Mesendoderm (in vitro differentiated cells): ENCODE measurements at regions not wholly inside any gene's neighbourhood (a gene's known extent, or its start where the extent isn't known, plus 50 kb on each side); places are given as distances from the start of the nearest gene placed in this dataset.

Source experiments
- DNase-seq: peaks from one replicate; pipeline ENCODE4 v3.0.0; 2013
- H2AK5ac ChIP-seq: 2 replicates; pipeline ENCODE4 v1.6.1; 2013; ENCODE audit warnings: low read length, inconsistent platforms
- H2BK120ac ChIP-seq: 2 replicates; pipeline ENCODE4 v1.6.1; 2013; ENCODE audit warnings: low read depth, mild to moderate bottlenecking, low read length, moderate library complexity, mixed read lengths
- H2BK15ac ChIP-seq: replicated peaks from 2 replicates; pipeline ENCODE4 v1.6.1; 2013; ENCODE audit warnings: low read depth, mild to moderate bottlenecking, moderate library complexity
- H2BK5ac ChIP-seq: 2 replicates; pipeline ENCODE4 v1.6.1; 2013; ENCODE audit warnings: low read length, inconsistent platforms
- H3K18ac ChIP-seq: 2 replicates; pipeline ENCODE4 v1.6.1; 2013; ENCODE audit warnings: mild to moderate bottlenecking, low read length, mixed read lengths
- H3K23ac ChIP-seq: one replicate; pipeline ENCODE4 v1.6.1; 2013; ENCODE audit warnings: low read length
- H3K27ac ChIP-seq: 2 replicates; pipeline ENCODE4 v1.5.1; 2013; ENCODE audit warnings: low read depth, mild to moderate bottlenecking, inconsistent platforms, low read length, moderate library complexity
- H3K27me3 ChIP-seq: 2 replicates; pipeline ENCODE4 v1.6.1; 2013; ENCODE audit warnings: low read length, control low read depth, mild to moderate bottlenecking, inconsistent platforms; ENCODE audit not compliant: insufficient read depth, poor library complexity
- H3K36me3 ChIP-seq: 2 replicates; pipeline ENCODE4 v1.6.1; 2013; ENCODE audit warnings: low read length, inconsistent platforms; ENCODE audit not compliant: control insufficient read depth, insufficient read depth
- H3K4ac ChIP-seq: one replicate; pipeline ENCODE4 v1.6.1; 2013; ENCODE audit warnings: low read depth, mild to moderate bottlenecking, low read length, moderate library complexity
- H3K4me1 ChIP-seq: 2 replicates; pipeline ENCODE4 v1.6.1; 2013; ENCODE audit warnings: low read depth, low read length, inconsistent platforms; ENCODE audit not compliant: control insufficient read depth
- H3K4me2 ChIP-seq: 2 replicates; pipeline ENCODE4 v1.6.1; 2013; ENCODE audit warnings: low read length
- H3K4me3 ChIP-seq: 2 replicates; pipeline ENCODE4 v1.5.1; 2013; ENCODE audit warnings: mild to moderate bottlenecking, low read length
- H3K56ac ChIP-seq: one replicate; pipeline ENCODE4 v1.6.1; 2013; ENCODE audit warnings: low read length
- H3K79me1 ChIP-seq: 2 replicates; pipeline ENCODE4 v1.6.1; 2013; ENCODE audit warnings: low read length, inconsistent platforms
- H3K79me2 ChIP-seq: 2 replicates; pipeline ENCODE4 v1.6.1; 2013; ENCODE audit warnings: mild to moderate bottlenecking, low read length; ENCODE audit not compliant: control insufficient read depth, insufficient read depth
- H3K9ac ChIP-seq: 2 replicates; pipeline ENCODE4 v1.6.1; 2013; ENCODE audit warnings: low read length, inconsistent platforms
- H4K5ac ChIP-seq: one replicate; pipeline ENCODE4 v1.6.1; 2013; ENCODE audit warnings: low read length
- H4K8ac ChIP-seq: one replicate; pipeline ENCODE4 v1.6.1; 2013; ENCODE audit warnings: low read depth, mild to moderate bottlenecking, control low read depth, low read length, moderate library complexity
- WGBS: extraction: QIAGEN DNeasy Blood & Tissue Kit; methylation state at CpG from one replicate; pipeline ENCODE4 v1.1.7; 2013; ENCODE audit warnings: low lambda C conversion rate, missing lambda C conversion rate; ENCODE audit not compliant: insufficient coverage; ENCODE audit errors: extremely low coverage; 5-methylcytosine and 5-hydroxymethylcytosine counted together

GRCh38 chr4:107389965-107390364 is 330.1 kb downstream of the PAPSS1 start:
- H3K56ac ChIP-seq: no peak overlapping the region
- no peak overlapping the region for H3K23ac ChIP-seq
- H3K4me3 ChIP-seq: no peak overlapping the region
- no peak overlapping the region for H4K5ac ChIP-seq
- no peaks in the 10 kb centered on the region for H3K27me3 ChIP-seq
- H4K8ac ChIP-seq: no peak overlapping the region
- no peak overlapping the region for H3K9ac ChIP-seq
- H3K27ac ChIP-seq: no peak overlapping the region
- H3K4me2 ChIP-seq: no peak overlapping the region
- H3K79me1 ChIP-seq: no peaks in the 10 kb centered on the region
- no peak overlapping the region for H2BK15ac ChIP-seq
- no peak overlapping the region for H3K18ac ChIP-seq
- H3K4me1 ChIP-seq: no peaks in the 10 kb centered on the region
- no peak overlapping the region for H2BK5ac ChIP-seq
- no peaks in the 10 kb centered on the region for H3K36me3 ChIP-seq
- H3K79me2 ChIP-seq: no peaks in the 10 kb centered on the region
- no peak overlapping the region for H3K4ac ChIP-seq
- no peak overlapping the region for H2AK5ac ChIP-seq
- H2BK120ac ChIP-seq: no peak overlapping the region
- no peak for DNase-seq

DNA sequence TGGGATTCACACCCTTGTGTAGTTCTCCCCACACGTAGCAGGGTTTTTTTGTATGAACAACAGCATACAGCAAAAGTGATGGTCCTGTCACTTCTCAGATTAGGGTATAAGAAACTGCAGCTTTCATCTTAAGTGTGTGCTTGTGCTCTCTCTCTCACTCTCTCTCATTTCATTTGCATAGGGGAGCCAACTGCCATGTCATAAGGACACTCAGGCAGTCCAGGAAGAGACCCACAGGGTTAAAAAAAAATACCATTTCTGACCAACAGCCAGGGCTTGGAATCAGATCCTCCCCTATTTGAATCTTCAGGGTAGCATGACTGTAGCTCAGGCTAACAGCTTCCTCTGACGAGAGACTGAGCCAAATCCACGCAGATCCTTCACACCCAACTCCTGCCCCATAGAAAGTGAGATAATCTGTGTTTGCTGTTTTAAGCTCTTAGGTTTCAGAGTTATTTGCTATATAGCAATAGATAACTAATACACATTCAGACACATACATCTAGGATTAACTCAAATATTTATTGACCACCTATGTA is 331.2 kb downstream of the PAPSS1 start:
- no peak overlapping the region for H2AK5ac ChIP-seq
- no peaks in the 10 kb centered on the region for H3K79me2 ChIP-seq
- no peak overlapping the region for H3K4me3 ChIP-seq

GRCh38 chr4:107380836-107381438 is 339.1 kb downstream of the PAPSS1 start:
- H3K27ac ChIP-seq: no peak overlapping the region
- H3K4me2 ChIP-seq: no peak overlapping the region
- H3K27me3 ChIP-seq: no peaks in the 10 kb centered on the region
- H3K4me1 ChIP-seq: no peaks in the 10 kb centered on the region
- H3K23ac ChIP-seq: no peak overlapping the region
- DNase-seq: no peak
- H3K4me3 ChIP-seq: no peak overlapping the region
- no peak overlapping the region for H4K8ac ChIP-seq
- peak overlapping the region; percentile 16 for H3K18ac ChIP-seq
- no peak overlapping the region for H2AK5ac ChIP-seq
- H4K5ac ChIP-seq: no peak overlapping the region
- H2BK15ac ChIP-seq: peak overlapping the region; percentile 66
- no peak overlapping the region for H3K56ac ChIP-seq
- WGBS: no CpG with 5 or more reads among the region's 20 CpGs
- no peak overlapping the region for H3K4ac ChIP-seq
- H3K79me2 ChIP-seq: no peaks in the 10 kb centered on the region
- no peaks in the 10 kb centered on the region for H3K36me3 ChIP-seq
- no peak overlapping the region for H2BK5ac ChIP-seq
- no peaks in the 10 kb centered on the region for H3K79me1 ChIP-seq
- H3K9ac ChIP-seq: no peak overlapping the region
- no peak overlapping the region for H2BK120ac ChIP-seq

More for the DNA sequence above, 331.2 kb downstream of the PAPSS1 start:
- no CpG with 5 or more reads among the region's 3 CpGs for WGBS
- Histone ChIP-seq H4K5ac (no peak overlapping the region), H2BK15ac (no peak overlapping the region), H4K8ac (no peak overlapping the region), H3K4ac (no peak overlapping the region), H3K27me3 (no peaks in the 10 kb centered on the region), H3K27ac (no peak overlapping the region), H2BK120ac (no peak overlapping the region), H2BK5ac (no peak overlapping the region), H3K23ac (no peak overlapping the region), H3K36me3 (no peaks in the 10 kb centered on the region), H3K4me1 (no peaks in the 10 kb centered on the region), H3K18ac (no peak overlapping the region), H3K4me2 (no peak overlapping the region), H3K56ac (no peak overlapping the region), H3K9ac (no peak overlapping the region), H3K79me1 (no peaks in the 10 kb centered on the region)
- DNase-seq: no peak

DNA sequence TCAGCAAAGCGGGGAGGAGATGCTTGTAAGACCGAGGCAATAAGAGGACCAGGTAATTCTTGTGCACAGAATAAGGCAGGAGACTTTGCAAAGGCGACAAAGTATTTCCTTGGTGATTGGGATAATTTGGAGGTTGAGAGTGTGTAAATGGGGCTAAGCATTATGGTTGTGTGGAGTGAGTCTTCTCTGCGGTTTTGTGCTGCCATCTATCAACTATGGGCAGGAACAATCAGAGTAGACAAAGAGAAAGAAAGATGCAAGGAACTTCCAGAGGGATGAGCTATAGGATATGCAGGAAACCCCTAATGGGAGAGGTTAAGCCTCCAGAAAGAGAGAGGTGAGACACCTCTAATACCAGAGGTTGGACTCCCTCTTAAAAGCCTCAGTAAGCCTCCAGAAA is 339.8 kb downstream of the PAPSS1 start:
- H3K4me2 ChIP-seq: no peak overlapping the region
- H4K8ac ChIP-seq: no peak overlapping the region
- peak overlapping the region; percentile 40 for H3K18ac ChIP-seq
- no peak overlapping the region for H4K5ac ChIP-seq
- H3K79me2 ChIP-seq: no peaks in the 10 kb centered on the region
- DNase-seq: no peak
- H3K9ac ChIP-seq: no peak overlapping the region
- no peak overlapping the region for H3K23ac ChIP-seq
- no peaks in the 10 kb centered on the region for H3K36me3 ChIP-seq
- H2BK15ac ChIP-seq: peak overlapping the region; percentile 66
- H2BK5ac ChIP-seq: no peak overlapping the region
- H3K79me1 ChIP-seq: no peaks in the 10 kb centered on the region
- WGBS: no CpG with 5 or more reads among the region's 4 CpGs
- no peaks in the 10 kb centered on the region for H3K27me3 ChIP-seq
- no peak overlapping the region for H3K4me3 ChIP-seq
- H3K27ac ChIP-seq: no peak overlapping the region
- no peak overlapping the region for H3K56ac ChIP-seq
- peak overlapping the region; percentile 5 for H3K4ac ChIP-seq
- H2AK5ac ChIP-seq: no peak overlapping the region
- H3K4me1 ChIP-seq: no peaks in the 10 kb centered on the region
- peak overlapping the region; percentile 11 for H2BK120ac ChIP-seq

DNA sequence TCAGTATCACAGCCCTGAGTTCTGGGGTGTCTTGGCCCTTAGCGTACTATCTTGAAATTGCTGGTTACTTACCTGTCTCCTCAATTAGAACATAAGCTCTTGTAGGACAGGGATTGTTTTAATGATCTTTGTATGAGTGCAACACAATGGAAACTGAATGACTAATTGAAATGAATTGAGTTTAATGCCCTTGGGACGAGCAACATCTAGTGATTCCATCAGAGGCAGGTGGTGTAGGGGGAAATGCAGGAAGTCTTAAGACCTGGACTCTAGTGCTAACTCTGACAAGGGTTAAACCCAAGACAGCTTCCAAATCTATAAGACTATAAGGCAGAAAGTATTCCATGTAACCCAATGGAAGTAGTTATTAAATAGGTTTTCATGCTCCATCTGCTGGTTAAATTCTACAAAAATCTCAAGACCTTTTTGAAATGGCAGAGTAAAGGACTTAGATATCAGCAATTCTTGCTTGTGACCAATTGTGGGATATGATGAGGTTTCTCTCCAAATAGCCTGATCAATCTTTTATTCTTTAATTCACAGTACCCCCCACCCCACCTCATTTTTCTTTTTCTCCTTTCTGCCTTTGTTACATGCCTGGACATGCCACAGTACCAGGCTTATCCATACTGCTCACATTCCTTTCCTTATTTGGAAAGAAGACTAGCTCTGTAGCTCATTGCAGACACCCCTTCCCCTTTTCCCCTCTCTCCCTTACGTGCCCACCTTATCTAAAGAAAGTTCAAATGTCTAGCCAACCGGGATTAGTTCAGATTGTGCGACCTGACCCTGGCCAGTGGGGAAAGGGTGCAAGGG is 340.8 kb downstream of the PAPSS1 start:
- no peak overlapping the region for H3K56ac ChIP-seq
- H4K5ac ChIP-seq: no peak overlapping the region
- H3K4me3 ChIP-seq: no peak overlapping the region
- H3K4me1 ChIP-seq: no peaks in the 10 kb centered on the region
- H3K27ac ChIP-seq: no peak overlapping the region
- no peaks in the 10 kb centered on the region for H3K79me2 ChIP-seq
- H2BK5ac ChIP-seq: peak overlapping the region; percentile 11
- H2AK5ac ChIP-seq: no peak overlapping the region
- no peak overlapping the region for H3K4ac ChIP-seq
- peak; percentile 39 for DNase-seq
- no CpG with 5 or more reads among the region's 5 CpGs for WGBS
- H3K4me2 ChIP-seq: no peak overlapping the region
- no peak overlapping the region for H3K9ac ChIP-seq
- no peak overlapping the region for H2BK15ac ChIP-seq
- no peaks in the 10 kb centered on the region for H3K79me1 ChIP-seq
- no peaks in the 10 kb centered on the region for H3K36me3 ChIP-seq
- H3K18ac ChIP-seq: peak overlapping the region; percentile 19
- no peak overlapping the region for H2BK120ac ChIP-seq
- no peak overlapping the region for H3K23ac ChIP-seq
- H3K27me3 ChIP-seq: no peaks in the 10 kb centered on the region
- H4K8ac ChIP-seq: no peak overlapping the region
